Pulmonary artery endothelial cell (primary cell): ENCODE measurements at regions not wholly inside any gene's neighbourhood (a gene's known extent, or its start where the extent isn't known, plus 50 kb on each side); places are given as distances from the start of the nearest gene placed in this dataset.

Source experiments
- DNase-seq: peaks from one replicate; pipeline ENCODE4 v3.0.0-alpha.2; 2011; ENCODE audit warnings: low read depth, low spot score

DNA sequence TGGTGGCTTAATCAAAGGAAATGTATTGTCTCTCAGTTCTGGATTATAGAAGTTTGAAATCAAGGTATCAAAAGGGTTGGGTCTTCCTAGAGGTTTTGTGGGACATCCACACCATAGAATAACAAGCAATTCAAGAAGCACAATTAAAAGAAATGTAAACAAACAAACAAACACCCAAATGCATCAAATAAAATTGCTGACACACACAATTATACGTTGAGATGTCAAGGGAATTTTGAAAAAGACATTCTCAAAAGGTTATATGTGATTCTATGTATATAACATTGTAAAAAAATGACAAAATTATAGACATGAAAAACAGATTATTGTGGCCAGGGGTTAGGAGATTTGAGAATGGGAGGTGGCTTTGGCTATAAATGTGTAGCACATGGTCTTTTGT lies 250.7 kb upstream of the AGA start:
- DNase-seq, result no peak

DNA sequence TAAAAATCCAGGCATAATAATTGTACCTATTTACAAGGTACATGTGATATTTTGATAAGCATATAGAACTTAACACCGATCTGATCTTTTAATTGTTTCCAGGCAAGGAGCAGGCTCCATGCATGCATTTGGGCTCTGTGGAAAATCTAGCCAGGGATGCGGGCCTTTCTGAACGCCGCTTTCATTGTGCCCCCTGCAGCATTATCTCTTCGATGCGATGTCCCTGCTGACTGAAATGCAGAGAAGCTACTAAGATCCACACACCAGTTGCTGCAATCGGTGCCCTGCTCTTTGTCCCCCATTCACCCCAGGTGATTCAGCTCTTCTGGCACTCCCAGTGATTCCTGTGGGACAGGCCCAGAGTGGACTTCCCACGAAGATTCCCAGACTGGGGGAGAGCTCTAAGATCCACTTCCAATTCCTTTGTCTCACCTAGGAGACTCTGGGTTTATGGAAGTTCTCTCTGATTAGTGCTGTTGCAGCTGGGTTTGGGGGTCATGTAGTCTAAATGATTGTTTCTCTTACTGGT lies 254.3 kb upstream of the AGA start:
- DNase-seq, result no peak

DNA sequence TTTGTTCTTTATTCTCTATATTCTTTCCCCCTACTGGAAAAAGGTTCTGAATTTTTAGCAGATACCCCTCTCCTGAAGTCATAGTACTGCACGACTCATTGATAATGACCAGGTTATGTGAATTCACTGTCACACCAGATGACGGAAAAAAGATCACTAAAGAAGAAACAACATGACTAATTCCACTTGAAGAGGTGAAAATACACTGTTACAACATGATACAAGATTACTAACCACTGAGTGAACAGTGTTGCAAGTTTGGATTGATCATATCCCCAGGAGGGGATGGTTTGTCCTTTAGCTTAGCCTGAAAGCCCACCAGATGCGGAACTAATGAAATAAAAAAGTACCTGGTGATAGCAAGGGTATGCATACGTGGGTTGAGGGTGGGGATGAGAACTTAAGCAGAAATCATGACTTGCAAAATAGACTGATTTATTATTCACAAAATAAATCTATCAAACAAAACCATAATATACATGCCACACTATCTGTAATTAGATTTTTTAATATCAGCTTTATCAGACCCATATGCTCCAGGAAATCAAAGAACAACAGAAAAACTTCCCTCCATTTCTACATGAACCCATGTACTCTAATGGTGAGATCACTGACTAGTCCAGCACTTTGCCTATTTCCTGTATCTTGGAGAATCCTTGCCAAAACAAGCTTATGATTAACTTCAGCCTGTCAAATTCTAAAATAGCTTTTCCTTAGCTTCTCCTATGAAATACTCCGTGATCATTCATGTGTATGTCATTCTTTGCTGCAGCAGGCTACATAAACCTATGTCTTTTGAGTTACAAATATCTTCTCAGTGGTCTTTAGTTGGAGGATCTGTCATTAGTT lies 257.4 kb upstream of the AGA start:
- DNase-seq, result no peak

- DNase-seq, result no peak
Measured at GRCh38 chr4:177706916-177707315, 264.7 kb upstream of the AGA start.

GRCh38 chr4:177713454-177713853 lies 271.2 kb upstream of the AGA start:
- no peak for DNase-seq

DNA sequence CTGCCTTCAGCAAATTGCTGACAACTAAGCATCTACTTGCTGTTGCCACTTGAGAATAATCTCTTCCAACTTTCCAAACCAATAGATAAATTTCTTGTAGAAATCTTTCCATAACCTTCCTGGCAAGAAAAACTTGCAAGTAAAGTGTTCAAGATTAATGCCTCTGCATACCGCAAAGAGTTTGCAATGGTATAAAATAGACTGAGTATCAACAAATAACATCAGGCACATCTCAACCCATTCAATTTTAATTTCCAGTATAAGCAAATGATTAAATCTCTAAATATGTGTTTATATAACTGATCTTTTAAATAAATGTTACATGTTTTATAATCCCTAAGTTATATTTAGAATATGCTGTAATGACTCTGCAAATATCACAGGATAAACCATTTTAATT lies 275.2 kb upstream of the AGA start:
- DNase-seq, result no peak

DNA sequence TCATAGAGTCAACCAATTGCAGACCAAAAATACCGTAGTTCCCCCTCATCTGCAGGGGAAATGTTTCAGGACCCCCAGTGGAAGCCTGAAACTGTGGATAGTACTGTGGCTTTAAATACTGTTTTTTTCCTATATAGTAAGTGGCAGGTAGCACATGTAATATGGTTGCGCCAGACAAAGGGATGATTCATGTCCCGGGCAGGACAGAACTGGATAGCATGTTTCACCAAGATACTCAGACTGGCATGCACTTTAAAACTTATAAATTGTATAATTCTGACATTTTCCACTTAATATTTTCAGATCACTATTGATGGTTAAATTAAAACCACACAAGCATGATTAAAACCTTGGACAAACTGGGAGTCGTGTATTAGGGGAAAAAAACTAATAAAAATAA lies 276.3 kb upstream of the AGA start:
- no peak for DNase-seq

- no peak for DNase-seq
Measured at GRCh38 chr4:177726111-177726510, 283.9 kb upstream of the AGA start.

DNA sequence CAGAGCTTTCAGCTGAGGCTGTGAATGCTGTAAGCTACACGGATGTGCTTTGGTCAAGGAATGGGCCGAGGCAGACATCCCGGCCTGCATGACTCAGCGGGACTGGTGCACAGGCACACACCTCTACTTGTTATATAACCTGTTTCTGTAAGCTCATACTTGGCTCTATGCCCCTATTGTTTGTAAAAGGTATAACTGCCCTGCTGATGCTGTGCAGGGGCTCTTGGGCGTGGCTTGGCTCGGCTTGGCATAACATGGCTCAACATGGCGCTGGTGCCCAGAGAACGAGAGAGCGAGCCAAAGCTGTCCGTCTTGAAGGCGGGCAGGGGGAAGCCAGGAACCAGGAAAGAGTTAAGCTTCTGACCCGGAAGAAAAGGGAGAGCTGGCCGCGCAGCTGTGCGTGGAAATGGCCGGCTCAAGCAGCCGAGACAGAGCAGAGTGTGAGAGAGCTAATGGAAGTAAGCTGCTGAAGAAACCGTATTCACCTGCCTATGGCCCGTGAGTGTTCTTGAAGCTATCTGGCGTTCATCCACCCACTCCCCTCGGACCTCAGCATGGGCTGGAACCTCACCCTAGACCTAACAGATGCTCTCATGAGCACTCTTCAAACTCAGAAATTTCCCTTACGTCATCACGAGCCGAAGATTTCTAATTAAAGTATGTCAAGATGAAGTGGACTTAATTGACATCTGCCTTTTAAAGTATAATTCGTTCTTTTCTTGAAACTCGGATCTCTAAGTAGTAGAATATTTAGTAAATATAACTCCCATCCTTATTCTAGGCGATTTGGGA lies 286.3 kb upstream of the AGA start:
- DNase-seq, result no peak

- no peak for DNase-seq
Measured at GRCh38 chr4:177729681-177730080, 287.4 kb upstream of the AGA start.

GRCh38 chr4:177737387-177737940 lies 295.2 kb upstream of the AGA start:
- DNase-seq, result no peak

- DNase-seq, result no peak
Measured at GRCh38 chr4:177740563-177740962, 298.3 kb upstream of the AGA start.

DNA sequence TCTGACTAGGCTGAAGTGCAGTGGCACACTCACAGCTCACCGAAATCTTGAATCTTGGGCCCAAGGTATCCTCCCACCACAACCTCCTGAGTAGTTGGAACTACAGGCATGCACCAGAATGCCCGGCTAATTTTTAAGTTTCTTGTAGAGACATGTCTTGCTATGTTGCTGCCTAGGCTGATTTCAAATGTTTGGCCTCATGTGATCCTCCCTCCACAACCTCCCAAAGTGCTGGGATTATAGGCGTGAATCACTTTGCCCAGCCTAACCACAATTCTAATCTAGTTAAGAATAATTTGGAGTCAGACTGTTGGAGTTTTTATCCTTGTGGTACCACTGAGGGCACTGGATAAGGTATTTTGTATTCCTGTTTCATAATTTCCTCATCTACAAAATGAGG lies 317.5 kb upstream of the AGA start:
- DNase-seq, result no peak

DNA sequence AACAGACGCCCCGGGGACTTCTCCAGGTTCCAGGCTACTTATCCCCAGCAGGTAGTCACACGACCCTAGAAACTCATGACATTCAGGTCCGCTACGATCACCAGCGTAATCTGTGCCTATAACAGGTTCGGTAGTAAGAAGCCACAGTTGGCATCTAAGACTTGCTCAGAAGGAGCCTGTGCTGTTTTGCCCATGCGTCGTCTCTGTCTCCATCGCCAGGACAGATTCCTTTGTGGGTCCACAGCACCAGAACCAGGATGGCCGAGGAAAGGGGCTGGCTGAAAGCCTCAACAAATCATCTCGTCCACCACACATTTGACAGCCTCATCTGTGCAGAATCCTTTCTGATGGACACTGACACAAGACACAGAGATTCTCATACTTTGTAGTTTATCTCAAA lies 319.5 kb upstream of the AGA start:
- no peak for DNase-seq

GRCh38 chr4:177769155-177769554 lies 326.9 kb upstream of the AGA start:
- no peak for DNase-seq

DNA sequence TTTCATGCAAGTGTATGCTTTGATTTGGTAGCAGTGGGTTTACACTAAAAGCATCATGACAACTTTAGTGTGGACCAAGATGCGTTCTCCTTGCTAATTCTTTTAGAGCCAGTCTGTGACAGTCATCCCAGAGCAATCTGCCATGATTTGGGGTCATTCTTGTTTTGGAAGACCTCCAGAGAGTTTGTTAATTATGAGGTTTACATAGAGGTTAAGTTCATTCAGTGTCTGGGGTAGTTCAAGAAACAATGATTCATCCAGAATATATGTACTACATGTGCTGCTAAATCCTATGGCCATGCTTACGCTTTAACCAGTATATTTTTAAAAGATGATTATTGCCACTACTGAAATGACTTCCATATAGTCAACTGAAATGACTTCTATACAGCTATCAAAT lies 328.5 kb upstream of the AGA start:
- DNase-seq, result no peak

DNA sequence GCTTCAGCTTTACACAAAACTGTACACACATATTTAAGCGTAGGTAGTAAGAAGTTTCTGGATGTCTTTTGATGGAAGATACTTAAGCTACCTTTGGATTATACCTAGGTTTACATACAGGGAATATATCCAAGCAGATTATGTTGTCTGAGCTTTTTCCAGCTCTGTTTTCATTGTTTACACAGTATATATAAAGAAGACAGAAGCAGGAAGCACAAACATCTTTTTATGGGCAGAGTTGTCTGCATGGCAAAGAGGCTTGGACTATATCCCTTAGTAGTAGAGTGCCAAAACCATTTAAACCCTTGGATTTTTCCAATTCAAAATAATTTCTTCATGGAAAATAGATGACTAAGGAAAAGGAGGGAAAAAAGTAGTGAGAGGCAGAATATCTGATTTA lies 329.4 kb upstream of the AGA start:
- no peak for DNase-seq

- DNase-seq, result no peak
Measured at GRCh38 chr4:177778623-177779022, 336.4 kb upstream of the AGA start.

- no peak for DNase-seq
Measured at GRCh38 chr4:177785000-177785399, 342.8 kb upstream of the AGA start.

DNA sequence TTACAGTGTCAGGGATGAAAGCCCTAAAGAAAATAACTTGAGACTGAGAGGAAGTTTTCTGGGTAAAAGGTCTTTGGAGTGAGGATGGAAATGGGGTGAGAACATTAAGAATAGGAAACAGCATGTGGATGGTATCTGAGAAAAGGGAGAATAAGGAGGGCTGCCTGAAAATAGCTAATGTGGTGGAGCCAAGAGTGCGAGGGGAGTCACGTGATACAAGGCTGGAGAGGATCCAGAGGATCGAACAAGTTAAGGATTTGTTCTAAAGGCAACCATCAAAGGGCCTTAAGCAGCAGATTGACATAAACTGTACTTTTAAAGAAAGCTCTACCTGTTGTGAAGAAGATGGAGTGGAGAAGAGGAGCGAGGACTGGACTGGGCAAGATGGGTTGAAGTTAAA lies 347.4 kb upstream of the AGA start:
- no peak for DNase-seq

GRCh38 chr4:177791188-177791587 lies 349.0 kb upstream of the AGA start:
- DNase-seq, result no peak

- no peak for DNase-seq
Measured at GRCh38 chr4:177796841-177797240, 354.6 kb upstream of the AGA start.
